NCI-H226 (cell line): ENCODE measurements at regions not wholly inside any gene's neighbourhood (a gene's known extent, or its start where the extent isn't known, plus 50 kb on each side); places are given as distances from the start of the nearest gene placed in this dataset.

Experiments
- DNase-seq: peaks from one replicate; pipeline ENCODE4 v3.0.0-alpha.2; 2015

DNA sequence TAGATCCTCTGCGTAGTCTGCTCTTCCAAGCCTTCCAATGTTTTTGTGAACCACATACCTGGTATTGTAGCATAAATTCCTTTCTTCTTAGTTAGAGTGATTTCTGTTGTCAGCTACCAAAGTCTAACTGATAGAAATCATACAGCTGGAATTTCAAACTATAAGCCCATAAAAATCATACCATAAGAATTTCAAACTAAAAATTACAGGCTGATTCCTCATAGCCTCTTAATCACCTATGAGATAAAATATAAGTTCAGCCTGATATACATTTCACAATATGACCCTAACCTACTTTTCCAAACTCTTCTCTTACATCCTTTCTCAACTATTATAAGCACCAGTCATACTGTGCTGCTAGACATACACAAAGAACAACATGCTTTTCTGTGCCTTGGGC, 64.8 kb downstream of the PTHLH start:
- DNase-seq, result peak; percentile 61

DNA sequence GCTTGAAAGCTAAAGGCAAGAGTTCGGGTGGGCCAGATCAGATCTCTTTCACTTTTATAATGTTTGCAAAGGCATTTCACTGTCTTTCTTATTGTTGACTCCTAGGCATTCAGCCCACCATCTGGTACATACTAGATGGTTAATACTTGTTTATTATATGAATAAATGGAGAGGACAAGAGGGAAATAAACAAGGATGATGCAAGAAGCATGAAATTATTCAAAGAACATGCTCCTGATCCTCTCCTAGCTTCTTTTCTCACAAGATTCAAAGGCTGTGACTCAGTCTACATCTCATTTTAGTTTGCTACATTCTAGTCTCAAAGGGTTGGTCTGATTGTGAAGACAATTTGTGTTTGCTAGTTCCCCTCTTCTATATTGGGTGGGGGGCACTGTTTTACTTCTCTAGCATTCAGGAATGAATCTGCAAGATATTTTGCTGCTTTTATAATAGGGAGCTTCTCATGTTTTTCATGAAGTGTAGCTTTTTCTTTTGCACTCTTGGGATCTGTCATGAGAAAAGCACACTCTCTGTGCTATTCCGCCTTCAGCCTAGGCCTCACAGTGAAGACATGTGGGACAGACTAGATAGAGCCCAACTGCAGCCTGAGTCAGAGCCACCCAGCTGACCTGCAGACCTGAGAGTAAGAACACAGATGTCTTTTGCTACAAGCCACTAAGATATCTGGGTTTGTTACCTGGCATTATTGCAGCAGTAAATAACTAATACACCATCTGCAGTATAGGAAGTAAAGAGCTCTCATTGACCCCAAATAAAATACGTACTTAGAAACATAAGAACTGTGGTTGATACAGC, 65.7 kb downstream of the PTHLH start:
- no peak for DNase-seq

DNA sequence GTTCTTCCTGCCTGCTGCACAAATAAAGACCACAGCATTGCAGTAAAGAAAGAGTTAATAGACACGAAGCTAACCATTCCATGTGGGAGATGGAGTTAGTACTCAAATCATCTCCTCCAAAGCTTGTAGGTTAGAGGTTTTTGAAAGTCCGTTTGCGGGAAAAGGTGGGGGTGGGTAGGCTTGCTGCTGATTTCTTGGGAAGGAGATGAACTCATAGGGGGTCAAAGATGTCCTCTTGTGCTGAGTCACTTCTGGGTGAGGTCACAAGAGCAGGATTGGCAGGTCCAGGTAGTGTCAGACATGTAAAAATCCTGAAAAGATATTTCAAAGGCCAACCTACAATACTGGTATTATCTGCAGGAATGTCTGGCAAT, 66.4 kb downstream of the PTHLH start:
- no peak for DNase-seq

DNA sequence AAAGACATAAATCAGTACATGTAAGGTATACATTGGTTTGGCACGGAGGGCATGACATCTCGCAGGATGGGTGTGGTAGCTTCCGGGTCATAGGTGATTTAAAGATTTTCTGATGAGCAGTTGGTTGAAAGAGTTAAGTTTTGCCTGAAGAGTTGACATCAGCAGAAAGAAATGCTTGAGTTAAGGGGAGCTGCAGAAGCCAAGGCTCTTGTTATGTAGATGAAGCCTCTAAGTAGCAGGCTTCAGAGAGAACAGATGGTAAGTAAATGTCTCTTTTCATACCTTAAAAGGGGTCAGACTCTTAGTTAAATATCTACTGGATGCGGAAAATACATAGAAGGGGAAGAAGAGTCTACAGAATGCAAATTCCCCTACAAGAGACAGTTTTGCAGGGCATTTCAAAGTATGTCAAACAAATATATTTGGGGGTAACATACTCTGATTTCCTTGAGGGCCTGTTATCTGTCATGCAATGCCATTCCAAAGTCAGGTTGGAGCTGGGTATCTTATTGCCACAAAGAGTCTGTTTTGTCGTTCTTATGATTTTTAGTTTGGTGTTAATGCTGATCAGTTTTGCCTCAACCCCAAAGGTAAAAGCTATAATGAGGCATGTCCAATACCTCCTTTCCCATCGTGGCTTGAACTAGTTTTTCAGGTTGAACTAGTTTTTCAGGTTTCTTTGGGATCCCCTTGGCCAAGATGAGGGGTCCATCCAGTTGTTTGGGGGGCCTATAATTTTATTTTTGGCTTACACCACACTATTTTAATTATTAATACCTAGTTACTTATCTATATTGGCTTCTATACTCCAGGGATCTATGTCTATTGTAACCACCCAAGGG, 67.0 kb downstream of the PTHLH start:
- DNase-seq, result no peak

DNA sequence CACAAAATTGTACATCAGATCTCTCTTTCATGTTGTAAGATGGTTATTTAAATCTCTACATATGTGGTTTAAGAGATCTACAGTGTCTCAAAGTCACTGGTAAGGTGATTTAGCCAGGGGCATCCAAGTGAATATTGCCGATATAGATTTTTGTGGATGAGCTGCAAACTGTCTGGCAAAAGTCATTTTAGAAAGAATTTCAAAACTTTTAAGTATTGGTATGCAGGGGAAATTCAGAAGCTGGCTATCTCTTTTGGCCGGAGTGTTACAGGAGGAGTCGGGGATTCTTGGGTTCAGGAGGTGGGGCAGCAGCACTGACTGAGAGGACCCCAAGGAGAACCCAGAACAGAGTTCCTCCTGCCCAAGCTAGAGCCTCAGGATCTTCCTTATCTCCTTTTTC, 69.9 kb downstream of the PTHLH start:
- DNase-seq, result no peak

DNA sequence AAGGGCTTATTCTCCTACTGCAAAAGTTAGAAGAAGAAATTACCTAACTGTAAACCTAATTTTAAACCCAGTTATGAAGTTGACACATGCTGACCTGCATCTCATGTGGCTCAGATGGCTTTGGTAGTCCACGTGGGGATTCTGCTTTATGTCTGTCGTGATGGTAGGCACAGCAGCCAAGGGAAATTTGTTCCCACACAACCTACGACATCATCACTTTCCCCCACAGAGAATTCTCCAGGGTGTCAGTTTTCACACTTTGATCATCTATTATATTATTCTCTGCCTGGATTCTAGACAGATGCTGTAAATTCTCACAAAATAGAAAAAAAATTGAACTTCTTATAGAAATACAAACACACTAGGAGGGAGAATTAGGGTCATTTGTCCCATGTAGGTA, 70.6 kb downstream of the PTHLH start:
- no peak for DNase-seq

DNA sequence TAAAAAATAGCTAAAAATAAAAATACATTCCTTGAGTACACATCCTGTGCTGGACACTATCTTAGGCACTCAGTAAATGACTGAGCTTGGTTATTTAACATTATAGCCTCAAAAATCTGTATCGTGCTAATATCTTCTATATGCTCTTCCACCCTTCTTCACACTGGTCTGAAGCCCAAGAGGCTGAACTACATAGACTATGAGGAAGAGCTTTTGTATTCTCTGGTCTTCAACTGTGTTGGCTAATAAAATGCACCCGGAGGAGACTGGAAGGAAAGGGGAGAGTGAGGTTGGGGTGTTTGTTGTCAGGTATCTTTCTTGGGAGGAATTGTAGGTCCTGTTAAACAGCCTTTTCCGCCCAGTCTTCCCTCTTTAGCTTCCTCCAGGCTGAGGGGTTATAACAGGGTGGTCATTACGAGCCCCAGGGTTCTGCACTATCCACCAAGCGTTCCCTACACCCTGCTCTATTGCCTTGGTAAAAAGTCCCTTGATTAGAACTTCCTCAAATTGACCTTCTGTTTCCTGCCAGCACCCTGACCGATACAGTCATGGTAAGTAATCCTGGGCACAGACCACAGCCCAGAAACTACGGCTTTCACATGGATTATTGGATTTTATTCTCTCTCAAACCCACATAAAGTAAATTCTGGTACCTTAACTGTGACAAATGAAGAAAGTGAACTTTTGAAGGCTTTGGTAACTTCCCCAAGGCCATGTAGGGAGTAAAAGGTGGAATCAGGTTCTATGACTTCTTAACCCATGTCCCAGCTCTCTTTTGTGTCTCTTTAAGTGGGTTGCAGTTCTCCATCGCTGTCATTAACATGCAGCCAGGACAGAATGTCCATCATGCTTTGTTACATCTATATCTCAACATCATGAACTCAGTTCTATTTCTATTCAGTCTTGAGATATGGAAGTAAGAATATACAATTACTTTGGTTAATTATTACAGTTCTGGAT, 71.3 kb downstream of the PTHLH start:
- no peak for DNase-seq

DNA sequence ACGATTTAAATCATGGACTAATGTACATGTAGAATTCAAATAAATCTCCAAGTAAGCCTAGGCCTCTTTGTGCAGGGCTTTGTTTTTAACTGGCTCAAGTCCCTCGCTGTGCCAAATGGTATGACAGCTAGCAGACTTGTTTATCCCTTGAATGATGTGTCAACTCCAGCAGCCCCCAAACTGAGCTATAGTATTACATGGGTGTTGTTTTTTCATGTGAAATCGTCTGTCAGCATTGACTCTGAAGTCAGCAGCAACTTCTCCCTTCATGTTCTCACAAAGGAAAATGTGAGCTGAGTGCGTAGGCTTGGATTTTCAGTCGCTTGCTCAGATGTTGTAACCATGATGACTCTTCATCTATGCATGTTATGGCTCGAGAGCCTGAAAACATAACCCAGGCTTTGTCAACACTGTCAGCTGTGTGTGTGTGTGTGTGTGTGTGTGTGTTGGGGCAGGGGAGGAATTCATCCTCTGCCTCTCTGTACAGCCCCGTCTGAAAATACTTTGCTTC, 73.3 kb downstream of the PTHLH start:
- peak; percentile 88 for DNase-seq

DNA sequence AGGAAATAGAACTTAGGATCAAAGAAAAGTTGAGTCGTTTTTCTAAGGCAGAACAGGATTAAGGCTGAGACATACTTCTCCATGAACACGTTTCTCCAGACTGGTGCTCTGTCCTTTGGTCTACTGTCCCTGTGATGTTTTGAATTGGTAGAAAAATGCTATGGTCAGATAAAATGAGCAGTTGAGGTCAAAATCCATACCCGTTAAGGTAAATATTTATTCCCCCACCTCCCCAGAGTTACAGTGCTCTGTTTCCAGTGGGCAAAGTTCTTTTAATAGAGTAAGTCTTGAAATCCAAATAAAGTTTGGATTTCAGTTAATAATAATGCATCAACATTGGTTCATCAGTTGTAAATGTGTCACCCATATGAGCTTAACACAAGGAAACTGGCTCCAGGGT, 74.5 kb downstream of the PTHLH start:
- DNase-seq, result no peak

DNA sequence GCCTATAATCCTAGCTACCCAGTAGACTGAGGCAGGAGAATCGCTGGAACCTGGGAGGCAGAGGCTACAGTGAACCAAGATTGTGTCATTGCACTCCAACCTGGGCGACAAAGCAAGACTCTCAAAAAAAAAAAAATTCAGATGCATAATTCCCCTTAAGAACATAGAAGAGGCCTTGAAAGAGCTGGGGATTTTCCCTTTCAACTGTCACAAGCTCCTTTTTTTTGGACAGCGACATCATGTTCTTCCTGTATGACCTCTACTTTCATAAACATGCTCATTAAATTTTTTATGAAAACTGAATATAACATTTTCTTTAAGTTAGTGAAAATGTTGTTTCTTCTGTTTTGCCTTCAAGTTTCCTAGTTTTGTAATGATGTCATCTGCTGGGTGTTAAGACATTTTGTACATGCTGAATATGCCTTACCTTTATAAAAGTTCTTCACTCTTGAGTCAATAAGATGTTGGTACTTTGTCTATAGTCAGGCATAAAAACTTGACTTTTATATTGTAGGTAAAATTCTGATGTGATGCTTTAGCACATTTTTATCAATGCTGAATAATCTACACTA, 76.0 kb downstream of the PTHLH start:
- no peak for DNase-seq

DNA sequence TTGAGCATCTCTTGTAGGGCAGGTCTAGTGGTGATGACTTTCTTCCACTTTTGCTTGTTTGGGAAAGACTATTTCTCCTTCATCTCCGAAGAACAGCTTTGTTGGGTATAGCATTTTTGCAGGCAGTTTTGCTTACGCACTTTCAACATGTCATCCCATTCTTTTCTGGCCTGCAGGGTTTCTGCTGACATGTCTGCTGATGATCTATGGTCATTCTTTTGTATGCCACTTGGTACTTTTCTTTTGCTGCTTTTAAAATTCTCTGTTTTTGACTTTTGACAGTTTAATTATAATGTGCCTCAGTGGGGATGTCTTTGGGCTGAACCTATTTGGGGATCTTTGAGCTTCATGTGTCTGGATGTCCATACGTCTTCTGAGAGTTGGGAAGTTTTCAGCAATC, 78.2 kb downstream of the PTHLH start:
- no peak for DNase-seq

DNA sequence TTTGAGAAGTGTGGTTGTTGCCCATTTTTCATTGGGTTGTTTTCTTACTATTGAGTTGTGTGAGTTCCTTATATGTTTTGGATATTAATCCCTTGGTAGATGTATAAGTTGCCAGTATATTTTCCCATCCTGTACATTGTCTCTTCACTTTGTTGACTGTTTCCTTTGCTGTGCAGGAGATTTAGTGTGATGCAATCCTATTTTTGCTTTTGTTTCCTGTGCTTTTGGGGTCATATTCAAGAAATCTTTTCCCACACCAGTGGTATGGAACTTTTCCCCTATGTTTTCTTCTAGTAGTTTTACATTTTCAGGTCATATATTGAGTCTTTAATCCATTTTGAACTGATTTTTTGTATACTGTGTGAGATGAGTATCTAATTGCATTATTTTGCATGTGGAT, 92.8 kb downstream of the PTHLH start:
- DNase-seq, result no peak

DNA sequence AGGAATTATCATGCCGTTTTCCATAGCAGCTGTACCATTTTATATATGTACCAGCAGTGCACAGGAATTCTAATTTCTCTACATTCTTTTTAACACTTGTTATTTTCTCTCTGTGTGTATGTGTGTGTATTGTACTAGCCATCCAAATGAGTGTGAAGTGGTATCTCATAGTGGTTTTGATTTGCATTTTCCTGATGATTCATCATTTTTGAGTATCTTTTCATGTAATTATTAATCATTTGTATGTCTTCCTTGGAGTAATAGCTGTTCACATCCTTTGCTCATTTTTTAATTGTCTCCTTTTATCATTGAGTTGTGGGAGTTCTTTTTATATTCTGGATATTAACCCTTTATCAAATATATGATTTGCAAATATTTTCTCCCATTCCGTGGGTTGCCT, 95.6 kb upstream of the MANSC4 start:
- no peak for DNase-seq

DNA sequence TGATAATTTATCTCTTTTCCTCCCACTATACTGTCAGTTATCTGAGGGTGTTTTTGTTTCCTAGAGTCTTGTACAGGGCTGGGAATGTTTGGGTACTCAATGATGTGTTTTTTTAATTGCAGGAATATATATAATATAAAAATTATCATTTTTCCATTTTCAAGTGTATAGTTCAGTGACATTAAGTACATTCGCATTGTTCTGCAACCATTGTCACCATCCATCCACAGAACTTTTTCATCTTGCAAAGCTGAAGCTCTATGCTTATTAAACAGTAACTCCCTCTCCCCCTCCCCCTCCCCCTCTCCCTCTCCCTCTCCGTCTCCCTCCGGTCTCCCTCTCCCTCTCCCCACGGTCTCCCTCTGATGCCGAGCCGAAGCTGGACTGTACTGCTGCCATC, 93.0 kb upstream of the MANSC4 start:
- no peak for DNase-seq

DNA sequence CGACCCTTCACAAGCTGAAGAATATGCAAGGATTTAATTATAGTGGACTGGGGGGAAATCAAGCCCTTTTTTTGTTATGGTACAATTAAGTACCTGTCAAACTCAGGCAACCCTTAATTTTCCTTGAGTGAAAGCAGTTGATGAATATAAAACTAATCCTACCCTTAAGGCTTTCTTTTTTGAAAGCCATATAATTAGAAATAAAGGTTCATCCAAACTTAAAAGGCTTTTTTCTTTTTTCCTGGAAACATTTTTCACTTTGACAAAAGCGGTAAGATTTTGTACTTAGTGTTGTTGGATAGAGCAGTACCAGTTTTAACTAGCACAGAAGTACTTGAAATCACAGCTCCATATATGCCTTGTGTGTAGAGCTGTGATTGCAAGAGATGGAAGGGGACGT, 91.9 kb upstream of the MANSC4 start:
- no peak for DNase-seq

DNA sequence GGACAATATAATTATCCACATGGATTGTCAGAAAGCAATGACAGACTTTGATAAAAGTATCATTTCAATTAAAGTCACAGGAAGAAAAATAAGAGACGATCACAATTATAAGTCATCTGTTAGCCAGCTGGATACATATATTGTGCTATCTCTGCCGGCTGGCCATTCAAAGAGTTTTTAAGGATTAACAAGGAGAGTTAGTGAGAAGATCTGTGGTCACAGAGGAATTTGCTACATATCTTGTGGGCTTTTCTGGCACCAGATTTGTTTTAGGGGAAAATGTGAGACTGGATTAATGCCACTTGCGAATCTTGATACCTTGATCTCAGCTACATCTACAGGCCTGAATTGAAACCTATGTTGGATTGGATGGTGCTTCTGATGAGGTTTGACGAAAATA, 90.9 kb upstream of the MANSC4 start:
- DNase-seq, result peak; percentile 58

DNA sequence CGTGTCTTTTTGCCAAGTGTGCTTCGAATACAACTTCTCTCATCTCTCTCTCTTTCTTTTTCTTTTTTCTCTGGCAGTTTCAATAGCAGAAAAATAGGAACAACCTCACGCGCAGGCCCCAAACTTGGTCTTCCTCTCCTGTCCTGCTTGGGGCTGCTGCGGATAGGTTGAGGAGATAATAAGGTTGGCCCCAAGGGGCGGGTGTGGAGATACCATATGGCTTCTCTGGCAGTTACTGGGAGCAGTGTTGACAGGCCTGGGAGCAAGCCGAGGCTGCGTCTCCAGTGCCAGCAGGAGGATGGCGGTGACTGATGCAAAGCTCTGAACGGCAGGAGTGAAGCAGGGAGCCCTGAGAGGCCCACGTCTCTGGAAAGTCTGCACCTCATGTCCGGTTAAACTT, 89.5 kb upstream of the MANSC4 start:
- no peak for DNase-seq

DNA sequence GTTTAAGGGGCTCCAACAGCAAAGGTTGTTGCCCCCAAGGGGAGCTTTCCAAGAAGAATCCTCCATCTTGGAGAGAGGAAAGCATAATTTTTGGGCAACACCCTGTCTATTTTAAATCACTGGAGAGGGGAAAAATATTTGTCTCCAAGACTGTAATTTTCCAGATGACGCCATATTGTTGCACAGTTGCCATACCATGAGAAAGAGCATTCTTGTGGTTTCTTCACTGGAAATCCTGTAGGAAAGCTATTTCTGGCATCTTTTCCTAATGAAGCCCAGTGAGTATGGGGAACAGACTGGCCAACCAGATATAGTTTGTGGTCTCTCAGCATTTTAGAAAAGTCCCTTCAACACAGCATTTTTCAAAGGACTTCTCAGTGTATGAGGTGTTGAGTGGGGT, 88.1 kb upstream of the MANSC4 start:
- peak; percentile 91 for DNase-seq

DNA sequence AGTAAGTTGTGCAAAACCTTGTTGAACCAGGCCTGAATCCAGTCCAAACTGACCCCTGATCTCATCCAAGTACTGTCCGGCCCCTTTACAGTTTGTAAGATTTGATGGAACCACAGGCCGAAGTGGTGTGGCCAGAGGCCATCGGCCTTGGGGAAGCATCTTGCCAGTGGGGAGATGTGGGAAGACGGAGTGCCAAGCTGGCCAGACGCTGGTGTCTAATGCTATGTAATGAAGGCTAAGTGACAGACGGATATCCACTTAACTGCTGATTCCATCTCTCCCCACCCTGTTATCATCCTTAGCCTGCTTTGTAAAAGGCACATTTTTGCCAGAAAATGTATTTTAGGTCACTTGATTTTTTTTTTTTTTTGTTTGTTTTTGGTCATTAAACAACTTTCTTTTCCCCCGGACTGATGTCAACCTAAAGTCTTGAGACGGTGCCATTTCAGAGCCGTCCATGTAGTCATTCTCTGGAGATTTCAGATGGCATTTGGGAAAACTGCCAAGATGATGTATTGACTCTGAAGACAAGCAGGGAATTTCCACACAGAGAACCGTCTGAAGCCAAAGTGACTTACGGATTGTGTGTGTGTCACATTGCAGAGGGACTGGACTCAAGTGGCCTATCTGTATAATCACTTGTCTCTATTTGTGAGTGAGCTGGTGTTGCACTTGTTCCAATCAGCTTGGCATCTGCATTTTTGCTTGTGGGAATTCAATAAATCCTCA, 86.5 kb upstream of the MANSC4 start:
- DNase-seq, result no peak

DNA sequence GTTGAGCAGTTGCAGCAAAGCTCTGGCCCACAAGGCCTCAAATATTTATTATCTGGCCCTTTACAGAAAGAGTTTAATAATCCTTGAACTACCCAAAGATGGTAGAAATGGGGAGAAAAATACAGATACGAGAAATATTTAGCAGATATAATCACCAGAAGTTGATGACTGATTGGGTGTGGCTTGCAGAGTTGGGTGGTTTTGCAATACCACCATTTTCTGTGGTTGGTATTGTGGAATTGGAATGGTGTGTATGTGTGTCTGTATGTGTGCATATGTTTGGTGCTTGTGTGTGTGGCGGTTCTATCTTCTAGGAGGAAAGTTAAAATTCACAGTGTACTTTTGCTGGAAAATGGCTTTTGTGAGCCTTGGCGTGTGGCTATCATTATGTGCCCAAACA, 85.4 kb upstream of the MANSC4 start:
- DNase-seq, result peak; percentile 73

DNA sequence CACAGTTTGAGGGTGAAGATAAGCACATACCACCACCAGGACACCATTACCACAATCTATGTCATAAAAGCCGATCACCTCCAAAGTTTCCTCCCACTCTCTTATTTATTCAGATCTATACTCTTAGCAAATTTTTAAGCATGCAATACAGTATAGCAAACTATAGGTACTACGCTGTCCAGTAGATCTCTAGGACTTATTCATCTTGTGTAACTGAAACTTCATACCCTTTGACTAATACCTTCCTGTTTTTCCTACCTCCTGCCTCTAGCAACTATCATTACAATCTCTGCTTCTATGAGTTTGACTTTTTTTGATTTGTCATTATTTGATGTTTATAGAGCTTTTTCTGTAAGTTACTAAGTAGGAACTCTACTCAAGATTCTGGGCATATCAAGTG, 84.5 kb upstream of the MANSC4 start:
- DNase-seq, result no peak

DNA sequence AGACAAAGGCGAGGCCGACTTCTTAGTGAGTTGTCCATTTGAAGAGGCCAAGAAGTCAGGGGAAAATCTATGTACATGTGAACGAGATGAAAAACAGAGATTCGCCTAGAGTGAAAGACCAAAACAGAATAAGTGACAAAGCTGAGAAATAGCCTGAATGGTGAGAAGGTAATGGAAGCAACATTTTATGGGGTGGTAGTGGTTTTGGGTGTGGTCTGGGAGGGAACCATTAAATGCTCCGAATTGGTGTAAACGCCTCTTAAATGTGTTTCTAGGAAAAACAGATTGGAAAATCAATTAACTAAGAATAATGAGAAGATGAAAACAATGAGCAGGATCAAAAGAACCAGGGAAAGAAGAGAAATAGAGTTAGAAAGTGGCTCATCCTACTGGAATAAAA, 83.8 kb upstream of the MANSC4 start:
- no peak for DNase-seq
